Right renal cortex interstitium (tissue), 3 donors: ENCODE measurements at regions not wholly inside any gene's neighbourhood (a gene's known extent, or its start where the extent isn't known, plus 50 kb on each side); places are given as distances from the start of the nearest gene placed in this dataset.

ENCODE experiments used
- DNase-seq, 3 donors: peaks; one replicate each; pipeline ENCODE4 v3.0.0-alpha.2; 2013; ENCODE audit warnings: low read depth in 3 of 3, low spot score in 2 of 3

- DNase-seq = no peak
Measured at GRCh38 chr10:78357141-78358063, 323.7 kb downstream of the RPS24 start.

DNA sequence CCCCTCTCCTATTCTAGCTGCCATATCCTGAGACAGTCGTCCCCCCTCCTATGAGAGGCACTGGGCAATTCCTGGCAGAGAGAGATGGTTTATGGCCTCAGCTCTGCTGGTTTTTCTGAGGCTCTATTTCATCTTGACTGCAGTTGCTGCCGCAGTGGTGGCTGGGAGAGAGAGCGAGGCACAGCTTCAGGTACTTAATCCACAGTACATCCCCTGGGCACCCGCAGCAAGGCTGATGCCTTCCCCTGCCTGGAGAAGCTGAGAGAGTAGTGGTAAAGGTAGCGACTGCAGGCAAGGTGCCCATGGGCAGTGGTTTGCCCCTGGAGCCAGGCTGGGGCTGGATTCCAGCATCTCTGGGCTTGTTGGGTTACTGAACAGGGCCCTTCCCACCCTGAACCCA is 324.7 kb downstream of the RPS24 start:
- no peak for DNase-seq

DNA sequence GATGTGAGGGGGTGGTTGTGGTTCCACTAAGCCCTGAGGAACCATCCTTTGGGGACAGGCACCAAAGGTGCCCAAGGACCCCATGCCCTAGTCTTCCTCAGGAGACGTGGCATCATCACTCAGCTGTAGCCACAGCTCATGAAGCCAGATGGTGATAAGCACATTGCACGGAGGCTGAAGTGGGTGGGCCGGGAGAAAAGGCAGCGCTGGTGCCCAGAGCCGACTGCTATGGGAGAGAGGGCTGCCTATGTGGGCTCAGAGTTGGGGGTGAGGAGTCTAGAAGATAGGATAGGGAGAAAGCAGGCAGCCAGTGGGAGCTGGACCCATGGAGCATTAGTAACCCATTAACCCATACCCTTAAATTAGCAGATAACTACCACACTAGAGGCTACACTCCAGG is 325.3 kb downstream of the RPS24 start:
- no peak for DNase-seq

GRCh38 chr10:78359640-78360091 is 326.0 kb downstream of the RPS24 start:
- no peak for DNase-seq

DNA sequence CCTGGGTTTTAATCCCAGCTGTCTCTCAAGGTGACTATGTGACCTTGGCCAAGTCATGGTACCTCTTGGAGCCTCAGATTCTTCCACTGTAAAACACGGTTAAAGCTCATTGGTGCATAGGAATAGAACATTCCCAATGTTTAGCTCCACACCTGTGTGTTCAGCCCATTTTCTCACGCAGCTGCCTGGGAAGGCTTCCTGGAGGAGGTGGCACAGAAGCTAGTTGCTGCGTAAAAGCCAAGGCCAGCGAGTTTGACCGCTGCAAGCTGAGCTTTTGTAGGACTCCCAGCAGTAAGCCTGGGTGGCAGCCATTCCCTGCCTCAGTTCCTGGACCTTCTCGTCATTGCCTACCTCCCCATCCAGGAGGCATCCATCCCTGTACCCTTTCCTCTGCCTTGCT is 326.6 kb downstream of the RPS24 start:
- no peak for DNase-seq

- DNase-seq = no peak
Measured at GRCh38 chr10:78361031-78361430, 327.4 kb downstream of the RPS24 start.

- DNase-seq = no peak
Measured at GRCh38 chr10:78362406-78363022, 328.9 kb downstream of the RPS24 start.

- no peak for DNase-seq
Measured at GRCh38 chr10:78363190-78363589, 329.5 kb downstream of the RPS24 start.

DNA sequence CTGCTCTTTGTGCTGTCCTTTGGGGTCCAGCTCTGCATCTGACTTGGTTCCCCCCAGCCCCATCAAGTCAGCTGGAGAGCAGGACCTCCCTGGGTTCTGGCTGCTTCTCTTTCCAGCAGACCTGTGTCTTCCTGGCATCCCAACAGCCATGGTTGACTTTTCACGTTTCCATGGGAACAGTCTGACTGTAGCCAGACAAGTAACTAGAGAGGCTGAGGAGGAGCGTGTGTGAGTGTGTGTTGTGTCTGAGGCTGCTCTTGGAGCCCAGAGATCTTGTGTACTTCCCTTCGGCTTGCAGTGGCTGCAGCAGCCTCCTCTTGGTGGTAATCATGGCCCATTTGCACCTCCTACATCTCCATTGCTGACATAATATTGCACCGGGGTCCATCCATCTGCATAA is 332.0 kb downstream of the RPS24 start:
- DNase-seq = no peak

- DNase-seq = no peak
Measured at GRCh38 chr10:78366663-78367411, 333.2 kb downstream of the RPS24 start.

GRCh38 chr10:78367751-78368150 is 334.1 kb downstream of the RPS24 start:
- no peak for DNase-seq

- DNase-seq = no peak
Measured at GRCh38 chr10:78371136-78371535, 337.5 kb downstream of the RPS24 start.

- DNase-seq = no peak
Measured at GRCh38 chr10:78372806-78373205, 339.1 kb downstream of the RPS24 start.

DNA sequence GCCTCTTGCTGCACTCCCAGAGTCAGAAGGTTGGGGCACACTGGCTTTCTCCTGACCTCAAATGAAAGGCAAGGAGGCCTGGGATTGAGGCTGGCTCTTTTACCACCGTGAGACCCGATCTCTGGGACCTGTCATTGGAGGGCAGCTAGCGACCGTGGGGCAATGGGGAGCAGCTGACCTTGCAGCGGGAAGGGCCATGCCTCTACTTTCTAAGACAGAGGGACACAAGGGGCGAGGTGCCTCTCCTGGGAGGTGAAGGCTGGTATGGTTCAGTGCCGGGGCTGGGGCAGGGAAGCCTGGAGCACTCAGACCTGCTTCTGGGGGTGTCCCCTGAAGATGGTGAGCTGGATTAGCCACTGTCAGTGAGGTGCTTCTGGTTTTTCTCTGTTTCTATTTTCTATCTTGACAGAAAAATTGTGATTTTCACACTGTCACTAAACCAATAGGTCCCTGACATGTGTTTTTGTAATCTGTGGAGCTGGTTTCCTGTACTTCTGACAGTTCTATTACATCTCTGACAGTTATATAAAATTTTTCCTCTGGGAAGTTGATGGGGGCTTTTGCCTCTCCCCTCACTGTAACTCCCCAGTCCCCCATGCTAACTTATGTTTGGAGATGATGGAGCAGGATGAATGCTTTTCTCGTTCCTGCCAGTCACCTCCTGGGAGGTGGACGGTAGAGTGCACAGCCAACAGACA is 340.8 kb downstream of the RPS24 start:
- DNase-seq = no peak

DNA sequence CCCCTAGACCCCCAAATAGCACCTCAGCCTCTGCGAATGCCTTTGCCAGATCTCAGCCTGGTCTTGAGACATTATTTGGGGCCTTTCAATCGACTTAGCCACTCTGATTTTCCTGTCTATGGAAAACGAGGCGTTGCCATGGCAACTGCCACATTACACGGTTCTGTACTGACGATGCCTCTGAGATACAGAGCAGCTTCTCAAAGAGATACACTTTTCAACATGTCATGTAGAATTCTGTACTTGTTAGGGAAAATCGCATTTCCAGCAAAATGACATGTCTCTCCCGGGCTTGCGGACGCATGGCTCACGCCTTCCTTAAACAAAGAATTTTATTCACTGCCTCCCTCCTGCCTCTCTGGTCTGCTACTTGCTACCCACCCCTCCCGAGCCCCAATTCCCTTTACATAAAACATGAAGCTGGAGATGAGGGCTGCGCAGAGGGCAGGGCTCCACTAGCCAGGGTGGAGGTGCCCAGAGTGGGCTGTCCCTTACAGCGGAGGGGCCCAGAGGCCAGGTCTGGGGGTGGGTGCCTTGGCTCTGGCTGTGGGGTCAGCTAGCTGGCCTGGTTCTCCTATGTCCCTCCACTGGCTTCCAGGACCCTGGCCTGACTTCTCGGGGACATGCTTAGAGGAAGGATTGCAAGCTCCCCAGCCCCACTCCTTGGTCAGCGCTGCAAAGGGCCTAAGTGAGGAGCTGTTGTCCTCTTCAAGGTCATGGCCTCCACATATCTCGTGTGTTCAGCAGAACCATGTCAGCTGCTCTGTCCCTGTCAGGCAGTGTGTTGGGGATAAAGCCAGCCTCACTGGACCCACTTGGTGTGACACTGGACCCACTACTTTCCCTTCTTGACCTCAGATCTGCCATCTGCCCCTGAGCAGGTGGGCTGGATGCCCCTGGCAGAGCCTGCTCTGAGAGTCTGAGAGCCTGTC is 342.5 kb downstream of the RPS24 start:
- no peak for DNase-seq

DNA sequence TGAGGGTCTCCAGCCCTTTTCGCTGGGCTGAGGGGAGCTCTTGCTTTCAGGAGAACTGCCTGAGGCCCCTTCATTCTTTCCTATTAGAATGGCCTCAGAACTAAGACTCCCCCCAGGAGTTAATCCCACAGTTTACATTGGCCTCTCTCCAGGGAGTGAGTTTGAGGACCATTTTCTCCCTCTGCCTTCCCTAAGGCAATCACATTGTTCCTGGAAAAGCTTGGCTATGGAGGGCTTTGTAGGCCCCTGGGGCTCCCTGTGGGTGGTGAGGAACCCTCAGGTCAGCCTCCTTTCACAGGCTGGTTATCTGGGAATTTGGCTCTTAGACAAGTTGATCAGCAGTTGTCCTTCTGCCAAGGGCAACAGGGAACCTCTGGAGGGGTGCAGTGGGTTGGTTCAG is 343.7 kb downstream of the RPS24 start:
- no peak for DNase-seq

DNA sequence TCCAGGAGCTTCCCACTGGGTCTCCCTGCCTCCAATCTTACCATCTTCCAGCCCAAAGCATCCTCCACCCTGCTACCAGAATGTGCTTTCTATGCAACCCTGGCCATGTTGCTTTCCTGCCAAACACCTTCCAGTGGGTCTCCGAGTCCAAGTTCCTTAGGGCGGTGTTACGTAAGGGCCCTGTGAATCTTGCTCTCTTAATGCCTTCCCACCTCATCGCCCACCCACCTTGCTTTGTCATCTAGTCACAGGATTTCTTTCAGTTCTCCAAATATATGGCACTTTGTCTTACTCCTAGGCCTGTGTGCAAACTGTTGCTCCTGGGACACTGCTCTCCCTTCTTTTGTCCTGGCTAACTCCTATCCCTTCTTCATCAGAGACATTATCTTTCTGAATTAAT is 344.5 kb downstream of the RPS24 start:
- DNase-seq = no peak

GRCh38 chr10:78381107-78381506 is 347.4 kb downstream of the RPS24 start:
- no peak for DNase-seq

DNA sequence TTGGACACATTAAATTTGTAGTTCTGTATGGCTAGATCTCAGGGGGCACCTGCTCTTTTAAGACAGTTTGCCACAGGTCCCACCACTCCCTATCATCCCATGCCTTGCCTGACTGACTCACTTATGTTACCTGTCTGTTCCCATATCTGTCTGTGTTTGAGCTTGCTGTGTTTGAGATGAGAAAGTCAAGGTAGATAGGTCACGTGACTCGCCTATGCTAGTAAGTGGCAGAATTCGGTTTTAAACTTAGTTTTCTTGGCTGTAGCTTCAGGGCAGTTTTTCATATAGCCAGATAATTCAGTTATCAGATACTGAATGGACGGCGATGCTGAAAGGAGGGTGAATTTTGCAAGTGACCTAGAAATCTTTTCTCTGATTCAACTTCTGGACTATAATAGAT is 348.4 kb downstream of the RPS24 start:
- no peak for DNase-seq

- DNase-seq = no peak
Measured at GRCh38 chr10:78382772-78383171, 349.1 kb downstream of the RPS24 start.
